Gastroesophageal sphincter (tissue), 4 donors: ENCODE measurements at regions not wholly inside any gene's neighbourhood (a gene's known extent, or its start where the extent isn't known, plus 50 kb on each side); places are given as distances from the start of the nearest gene placed in this dataset.

ENCODE experiments used
- ATAC-seq: fragments of 150-250 bp; one replicate; pipeline ENCODE4 v1.9.1; 2016; ENCODE audit warnings: mild to moderate bottlenecking, moderate library complexity
- H3K27ac ChIP-seq, 4 donors: fragments of 200-600 bp; sonication (generic) in 3 of 4; 1 replicate in 3 of 4; 2 replicates in 1 of 4; pipeline ENCODE4 v1.5.1; 2016 to 2019
- H3K27me3 ChIP-seq: fragments of 200-600 bp; sonication (generic); one replicate; pipeline ENCODE4 v1.5.1; 2019
- H3K36me3 ChIP-seq, 2 donors: fragments of 200-600 bp; sonication (generic); one replicate each; pipeline ENCODE4 v1.5.1; 2019; ENCODE audit warnings: control low read depth in 1 of 2
- H3K4me1 ChIP-seq, 3 donors: fragments of 200-600 bp; sonication (generic); 1 replicate in 2 of 3; 2 replicates in 1 of 3; pipeline ENCODE4 v1.5.1; 2016 to 2019; ENCODE audit warnings: control low read depth in 2 of 3
- H3K4me3 ChIP-seq, 2 donors: fragments of 200-600 bp; sonication (generic); one replicate each; pipeline ENCODE4 v1.5.1; 2019; ENCODE audit warnings: mild to moderate bottlenecking in 1 of 2, moderate library complexity in 1 of 2
- H3K9me3 ChIP-seq, 3 donors: fragments of 200-600 bp; sonication (generic); one replicate each; pipeline ENCODE4 v1.5.1; 2017 to 2019; ENCODE audit warnings: control low read depth in 2 of 3
- CTCF ChIP-seq, 4 experiments: fragments of 200-600 bp in 2 of 4; fragments of 450-650 bp in 2 of 4; sonication (generic) in 1 of 4; IDR thresholded peaks; one replicate each; pipeline ENCODE4 v1.5.1; 2017 to 2019; ENCODE audit warnings: antibody characterized with exemption in 4 of 4, mild to moderate bottlenecking in 2 of 4, moderate library complexity in 2 of 4
- EP300 ChIP-seq: sonication (generic); formaldehyde crosslinking; IDR thresholded peaks from one replicate; pipeline ENCODE4 v1.6.1; 2017; ENCODE audit warnings: antibody characterized with exemption, mild to moderate bottlenecking
- POLR2A ChIP-seq, 2 donors: fragments of 450-650 bp; IDR thresholded peaks; one replicate each; pipeline ENCODE4 v1.6.1; 2017; ENCODE audit warnings: antibody characterized with exemption in 2 of 2, mild to moderate bottlenecking in 2 of 2, moderate library complexity in 1 of 2
- POLR2AphosphoS5 ChIP-seq: sonication (generic); formaldehyde crosslinking; IDR thresholded peaks from one replicate; pipeline ENCODE4 v1.6.1; 2017; ENCODE audit warnings: antibody characterized with exemption
- WGBS, 2 donors: methylation state at CpG; one replicate each; pipeline ENCODE4 v1.1.5; 2018; ENCODE audit warnings: low coverage in 1 of 2; 5-methylcytosine and 5-hydroxymethylcytosine counted together

- H3K27ac ChIP-seq, result no peak overlapping the region
- H3K27me3 ChIP-seq, result no peaks in the 10 kb centered on the region
- WGBS, 2 donors, result 33 to 52% methylated on average over 4 of the region's 4 CpGs
- TF ChIP-seq POLR2AphosphoS5, result no peak
- no peak for TF ChIP-seq CTCF (IDR thresholded peaks at IDR 0.05)
- no peak for TF ChIP-seq EP300
- no peak for TF ChIP-seq POLR2A (IDR thresholded peaks at IDR 0.05)
- H3K9me3 ChIP-seq, result no peaks in the 10 kb centered on the region
- ATAC-seq, result no peak
- H3K4me1 ChIP-seq, result no peaks in the 10 kb centered on the region
- H3K4me3 ChIP-seq, result no peak overlapping the region
- no peaks in the 10 kb centered on the region for H3K36me3 ChIP-seq
Measured at GRCh38 chr12:78636231-78636855, 228.2 kb upstream of the SYT1 start.

DNA sequence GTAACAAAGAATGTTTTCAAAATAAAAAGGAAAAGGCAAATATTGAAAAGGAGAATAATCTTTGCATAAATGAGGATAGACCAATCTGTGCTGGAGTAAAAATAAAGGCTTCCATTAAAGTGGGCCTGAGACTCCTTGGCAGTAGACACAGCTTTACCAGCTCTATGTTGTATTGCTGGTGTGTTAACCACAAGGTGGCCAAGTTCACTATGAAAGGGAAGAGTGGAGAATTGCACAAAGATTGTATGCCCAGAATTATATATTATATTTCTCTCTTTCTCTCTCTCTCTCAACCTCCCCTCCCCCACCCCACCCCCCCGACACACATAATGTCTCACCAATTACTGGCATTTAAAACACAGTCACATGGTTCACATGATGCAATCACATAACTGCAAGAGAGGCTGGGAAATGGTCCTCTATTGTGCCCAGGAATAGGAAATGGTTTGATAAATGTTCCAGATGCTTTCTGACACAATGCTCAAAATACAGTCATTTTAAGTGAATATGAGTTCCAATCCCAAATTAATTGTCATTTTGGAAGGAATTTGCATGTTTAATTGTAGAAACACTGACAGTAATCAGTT lies 222.6 kb upstream of the SYT1 start:
- no CpG with 5 or more reads among the region's 1 CpG for WGBS, 2 donors
- no peak overlapping the region for H3K4me3 ChIP-seq
- no peaks in the 10 kb centered on the region for H3K36me3 ChIP-seq
- no peaks in the 10 kb centered on the region for H3K9me3 ChIP-seq
- no peaks in the 10 kb centered on the region for H3K4me1 ChIP-seq
- no peak for ATAC-seq
- H3K27ac ChIP-seq, result no peak overlapping the region
- TF ChIP-seq POLR2AphosphoS5 (no peak), EP300 (no peak), POLR2A (IDR thresholded peaks at IDR 0.05) (no peak), CTCF (IDR thresholded peaks at IDR 0.05) (no peak)
- H3K27me3 ChIP-seq, result no peaks in the 10 kb centered on the region

DNA sequence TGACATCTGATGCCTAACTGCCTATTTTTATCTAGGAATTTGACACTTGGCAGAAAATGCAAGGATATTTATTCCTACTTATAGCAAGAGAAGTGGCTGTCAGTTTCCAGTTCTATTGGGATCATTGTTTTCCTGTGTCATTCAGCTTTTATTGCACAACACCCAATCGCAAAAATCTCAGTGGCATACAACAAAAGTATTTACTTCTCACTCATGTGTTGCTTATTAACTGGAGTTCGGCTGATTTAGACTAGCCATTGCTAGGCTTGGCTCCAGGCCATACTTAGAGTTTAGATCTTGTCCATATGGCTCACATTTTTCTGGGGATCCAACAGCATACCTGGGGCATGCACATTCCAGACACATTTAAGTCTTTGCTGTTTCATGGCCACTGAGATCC lies 218.6 kb upstream of the SYT1 start:
- Histone ChIP-seq H3K27ac (no peak overlapping the region), H3K27me3 (no peaks in the 10 kb centered on the region), H3K4me1 (no peaks in the 10 kb centered on the region), H3K36me3 (no peaks in the 10 kb centered on the region), H3K9me3 (no peaks in the 10 kb centered on the region), H3K4me3 (no peak overlapping the region)
- no peak for ATAC-seq
- TF ChIP-seq EP300, result no peak
- WGBS, 2 donors, result 29 to 42% methylated on average over 2 of the region's 2 CpGs

- no peak for ATAC-seq
- H3K4me3 ChIP-seq, result no peak overlapping the region
- H3K36me3 ChIP-seq, result no peaks in the 10 kb centered on the region
- no peaks in the 10 kb centered on the region for H3K9me3 ChIP-seq
- H3K27me3 ChIP-seq, result no peaks in the 10 kb centered on the region
- H3K27ac ChIP-seq, result no peak overlapping the region
- no peak for TF ChIP-seq POLR2AphosphoS5
- TF ChIP-seq CTCF (IDR thresholded peaks at IDR 0.05), result no peak
- TF ChIP-seq EP300, result no peak
- TF ChIP-seq POLR2A (IDR thresholded peaks at IDR 0.05), result no peak
- H3K4me1 ChIP-seq, result no peaks in the 10 kb centered on the region
Measured at GRCh38 chr12:78651755-78652154, 212.8 kb upstream of the SYT1 start.

DNA sequence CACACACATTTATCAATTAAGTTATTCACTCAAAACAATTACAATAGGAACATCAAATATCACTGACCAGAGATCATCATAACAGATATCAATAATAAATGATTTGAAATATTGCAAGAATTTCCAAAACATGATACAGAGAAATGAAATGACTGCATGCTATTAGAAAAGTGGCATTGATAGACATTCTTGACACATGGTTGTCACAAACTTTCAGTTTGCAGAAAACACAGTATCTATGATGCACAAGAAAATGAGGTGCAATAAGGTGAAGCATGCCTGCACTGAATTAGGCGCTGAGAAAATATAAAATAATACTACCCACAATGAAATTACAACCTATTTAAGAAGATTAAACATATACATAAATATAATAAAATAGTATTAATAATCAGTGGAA lies 198.0 kb upstream of the SYT1 start:
- H3K4me3 ChIP-seq, result no peak overlapping the region
- no peak for TF ChIP-seq POLR2A (IDR thresholded peaks at IDR 0.05)
- TF ChIP-seq EP300, result no peak
- no peaks in the 10 kb centered on the region for H3K27me3 ChIP-seq
- no peak overlapping the region for H3K27ac ChIP-seq
- H3K9me3 ChIP-seq, result no peaks in the 10 kb centered on the region
- no peaks in the 10 kb centered on the region for H3K36me3 ChIP-seq
- no peaks in the 10 kb centered on the region for H3K4me1 ChIP-seq
- ATAC-seq, result no peak
- 80 to 92% methylated on average over 1 of the region's 1 CpG for WGBS, 2 donors

DNA sequence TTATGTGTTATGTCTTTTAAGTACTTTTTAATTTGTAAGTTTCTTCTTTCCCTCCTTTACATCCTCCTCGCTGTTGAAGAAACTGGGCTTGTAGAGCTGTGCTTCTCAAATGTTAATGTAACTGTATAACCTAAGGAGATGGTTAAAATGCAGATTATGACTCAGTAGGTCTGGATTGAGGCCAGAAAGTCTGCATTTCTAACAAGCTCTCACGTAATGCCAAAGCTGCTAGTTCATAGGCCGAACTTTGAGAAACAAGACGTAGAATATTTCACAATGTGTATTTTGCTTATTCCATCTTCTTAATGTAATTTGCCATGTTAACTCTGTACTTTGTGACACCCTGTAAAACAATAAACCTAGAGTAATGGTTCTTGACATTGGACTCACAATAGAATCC lies 193.3 kb upstream of the SYT1 start:
- no peaks in the 10 kb centered on the region for H3K36me3 ChIP-seq
- 66 to 73% methylated on average over 3 to 4 of the region's 4 CpGs for WGBS, 2 donors
- no peaks in the 10 kb centered on the region for H3K27me3 ChIP-seq
- no peaks in the 10 kb centered on the region for H3K9me3 ChIP-seq
- TF ChIP-seq CTCF (IDR thresholded peaks at IDR 0.05) (no peak), POLR2AphosphoS5 (no peak), EP300 (no peak), POLR2A (IDR thresholded peaks at IDR 0.05) (no peak)
- no peak for ATAC-seq
- H3K27ac ChIP-seq, result no peak overlapping the region
- no peak overlapping the region for H3K4me3 ChIP-seq
- H3K4me1 ChIP-seq, result no peaks in the 10 kb centered on the region
